Transverse colon (tissue), 3 donors: ENCODE measurements at regions not wholly inside any gene's neighbourhood (a gene's known extent, or its start where the extent isn't known, plus 50 kb on each side); places are given as distances from the start of the nearest gene placed in this dataset.

ENCODE experiments used
- EP300 ChIP-seq: sonication (generic); formaldehyde crosslinking; IDR thresholded peaks from one replicate; pipeline ENCODE4 v1.6.1; 2017; ENCODE audit warnings: antibody characterized with exemption, low read depth
- POLR2A ChIP-seq: fragments of 450-650 bp; IDR thresholded peaks from one replicate; pipeline ENCODE4 v1.6.1; 2016; ENCODE audit warnings: antibody characterized with exemption, mild to moderate bottlenecking, moderate library complexity
- TF ChIP-seq, protein P1 (sequence below), 5 experiments: fragments of 200-600 bp in 3 of 5; fragments of 450-650 bp in 2 of 5; sonication (generic) in 3 of 5; IDR thresholded peaks; 1 replicate in 2 of 5; 2 replicates in 3 of 5; pipeline ENCODE4 v1.5.1; 2016 to 2017; ENCODE audit warnings: antibody characterized with exemption in 5 of 5, inconsistent platforms in 3 of 5, mild to moderate bottlenecking in 2 of 5, moderate library complexity in 1 of 5

DNA sequence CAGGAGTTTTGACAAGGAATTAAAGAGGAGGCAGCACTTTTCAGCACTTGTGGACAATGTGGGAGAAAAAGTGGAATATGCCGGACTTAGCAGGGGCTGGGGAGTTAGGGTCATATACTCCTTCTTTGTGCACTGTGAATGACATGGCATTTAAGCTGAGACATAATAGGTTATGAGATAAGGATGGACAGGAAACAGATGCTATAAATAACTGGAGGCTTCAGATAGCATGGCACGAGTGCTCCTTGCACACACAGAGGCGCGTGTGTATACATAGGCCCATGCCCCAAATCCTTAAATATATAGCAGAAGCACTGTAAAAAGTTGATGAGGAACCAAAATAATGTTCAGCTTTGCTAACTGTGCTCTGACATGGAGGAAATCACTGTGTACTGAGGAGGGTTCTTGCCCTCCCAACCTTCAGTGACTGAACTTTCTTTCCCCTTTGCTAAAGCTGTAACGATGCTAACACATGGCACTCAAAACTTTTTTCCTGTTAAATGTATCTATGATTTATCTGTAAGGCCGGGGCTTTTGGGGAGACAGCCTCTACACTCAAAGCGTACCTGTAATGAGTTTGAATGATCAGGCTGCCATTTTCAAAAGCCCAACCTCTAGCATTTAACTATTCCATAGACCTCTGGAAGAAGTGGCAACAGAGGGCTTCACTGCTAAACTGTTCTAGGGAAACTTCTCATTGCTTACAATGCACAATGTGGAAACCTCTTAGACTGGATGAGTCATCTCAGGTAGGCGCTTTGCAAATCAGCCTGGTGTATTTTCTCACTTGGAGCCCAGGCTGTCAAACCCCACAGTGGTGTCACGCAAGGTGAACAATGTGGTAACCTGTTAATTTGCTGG is 784.6 kb downstream of the NR2F2 start:
- no peak for TF ChIP-seq EP300
- TF ChIP-seq, protein P1, sequence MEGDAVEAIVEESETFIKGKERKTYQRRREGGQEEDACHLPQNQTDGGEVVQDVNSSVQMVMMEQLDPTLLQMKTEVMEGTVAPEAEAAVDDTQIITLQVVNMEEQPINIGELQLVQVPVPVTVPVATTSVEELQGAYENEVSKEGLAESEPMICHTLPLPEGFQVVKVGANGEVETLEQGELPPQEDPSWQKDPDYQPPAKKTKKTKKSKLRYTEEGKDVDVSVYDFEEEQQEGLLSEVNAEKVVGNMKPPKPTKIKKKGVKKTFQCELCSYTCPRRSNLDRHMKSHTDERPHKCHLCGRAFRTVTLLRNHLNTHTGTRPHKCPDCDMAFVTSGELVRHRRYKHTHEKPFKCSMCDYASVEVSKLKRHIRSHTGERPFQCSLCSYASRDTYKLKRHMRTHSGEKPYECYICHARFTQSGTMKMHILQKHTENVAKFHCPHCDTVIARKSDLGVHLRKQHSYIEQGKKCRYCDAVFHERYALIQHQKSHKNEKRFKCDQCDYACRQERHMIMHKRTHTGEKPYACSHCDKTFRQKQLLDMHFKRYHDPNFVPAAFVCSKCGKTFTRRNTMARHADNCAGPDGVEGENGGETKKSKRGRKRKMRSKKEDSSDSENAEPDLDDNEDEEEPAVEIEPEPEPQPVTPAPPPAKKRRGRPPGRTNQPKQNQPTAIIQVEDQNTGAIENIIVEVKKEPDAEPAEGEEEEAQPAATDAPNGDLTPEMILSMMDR (IDR thresholded peaks at IDR 0.05): no peak
- no peak for TF ChIP-seq POLR2A
